ENCODE measurements at regions not wholly inside any gene's neighbourhood (a gene's known extent, or its start where the extent isn't known, plus 50 kb on each side); places are given as distances from the start of the nearest gene placed in this dataset.

DNA sequence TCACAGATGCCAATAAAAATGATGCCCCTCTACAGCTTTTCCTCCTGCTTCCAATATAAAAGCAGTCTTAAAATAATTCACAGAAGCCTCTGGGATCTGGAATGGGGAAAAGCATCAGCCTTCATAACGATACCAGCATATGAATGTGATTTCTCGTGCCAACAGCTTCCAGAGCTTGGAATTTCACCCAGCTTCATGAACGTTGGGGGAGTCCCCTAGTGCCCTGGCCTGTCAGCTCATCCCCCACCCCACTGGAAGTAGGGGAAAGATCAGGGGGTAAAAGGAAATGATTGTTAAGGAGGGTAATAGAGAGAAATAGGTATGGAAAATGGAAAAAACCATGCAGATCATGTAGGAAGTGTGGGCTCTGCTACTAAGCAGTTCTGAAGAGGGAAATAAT lies 253.6 kb downstream of the INHBA start:
- TF ChIP-seq, protein P1, sequence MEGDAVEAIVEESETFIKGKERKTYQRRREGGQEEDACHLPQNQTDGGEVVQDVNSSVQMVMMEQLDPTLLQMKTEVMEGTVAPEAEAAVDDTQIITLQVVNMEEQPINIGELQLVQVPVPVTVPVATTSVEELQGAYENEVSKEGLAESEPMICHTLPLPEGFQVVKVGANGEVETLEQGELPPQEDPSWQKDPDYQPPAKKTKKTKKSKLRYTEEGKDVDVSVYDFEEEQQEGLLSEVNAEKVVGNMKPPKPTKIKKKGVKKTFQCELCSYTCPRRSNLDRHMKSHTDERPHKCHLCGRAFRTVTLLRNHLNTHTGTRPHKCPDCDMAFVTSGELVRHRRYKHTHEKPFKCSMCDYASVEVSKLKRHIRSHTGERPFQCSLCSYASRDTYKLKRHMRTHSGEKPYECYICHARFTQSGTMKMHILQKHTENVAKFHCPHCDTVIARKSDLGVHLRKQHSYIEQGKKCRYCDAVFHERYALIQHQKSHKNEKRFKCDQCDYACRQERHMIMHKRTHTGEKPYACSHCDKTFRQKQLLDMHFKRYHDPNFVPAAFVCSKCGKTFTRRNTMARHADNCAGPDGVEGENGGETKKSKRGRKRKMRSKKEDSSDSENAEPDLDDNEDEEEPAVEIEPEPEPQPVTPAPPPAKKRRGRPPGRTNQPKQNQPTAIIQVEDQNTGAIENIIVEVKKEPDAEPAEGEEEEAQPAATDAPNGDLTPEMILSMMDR (IDR thresholded peaks at IDR 0.05; ENCODE audit: low read depth, low read length), result no peak
- TF ChIP-seq EZH2phosphoT487 (IDR thresholded peaks at IDR 0.05; ENCODE audit: low read depth), result no peak

Measured in OCI-LY3 (cell line).